ENCODE measurements at regions not wholly inside any gene's neighbourhood (a gene's known extent, or its start where the extent isn't known, plus 50 kb on each side); places are given as distances from the start of the nearest gene placed in this dataset.

GRCh38 chr10:78565841-78566240 is 502.9 kb upstream of the ZMIZ1 start:
- Mint-ChIP-seq H3K27me3 (peaks cover 32% of the 10 kb centered on the region), H3K27ac (no peak overlapping the region), H3K4me1 (no peaks in the 10 kb centered on the region), H3K9me3 (ENCODE audit: insufficient read depth) (no peaks in the 10 kb centered on the region), H3K4me3 (no peak overlapping the region)
- no peak for ATAC-seq (ENCODE audit: low read depth)
- Histone ChIP-seq H3K4me3 (ENCODE audit: control extremely low read depth in 1 of 5, extremely low read depth in 1 of 5, insufficient read depth in 1 of 5, low read depth in 2 of 5, low read length in 4 of 5) (no peak overlapping the region), H3K36me3 (replicated peaks in 1 of 2; ENCODE audit: control extremely low read depth in 1 of 2, control insufficient read depth in 1 of 2, extremely low read depth in 1 of 2, insufficient read depth in 2 of 2, low read length in 1 of 2) (no peaks in the 10 kb centered on the region), H3K9ac (ENCODE audit: low read length) (no peak overlapping the region), H3K4me1 (ENCODE audit: control insufficient read depth in 2 of 2, insufficient read depth in 2 of 2, low read length in 2 of 2) (no peaks in the 10 kb centered on the region), H3K27ac (ENCODE audit: low read length in 2 of 2) (no peak overlapping the region), H3K27me3 (replicated peaks in 1 of 4; ENCODE audit: control extremely low read depth in 1 of 4, control insufficient read depth in 3 of 4, insufficient read depth in 4 of 4, low read length in 3 of 4) (peaks cover 0 to 4% (median 0%) of the 10 kb centered on the region in 4 experiments), H3K4me2 (replicated peaks; ENCODE audit: low read depth, low read length, poor library complexity, severe bottlenecking) (no peak overlapping the region), H4K20me1 (ENCODE audit: control insufficient read depth, insufficient read depth, low read length, poor library complexity, severe bottlenecking) (no peaks in the 10 kb centered on the region), H2AFZ (ENCODE audit: insufficient read depth, low read depth, low read length, poor library complexity, severe bottlenecking) (no peak overlapping the region), H3K79me2 (ENCODE audit: control insufficient read depth, insufficient read depth, low read length) (no peaks in the 10 kb centered on the region), H3K9me3 (ENCODE audit: control extremely low read depth in 1 of 3, control insufficient read depth in 2 of 3, insufficient read depth in 1 of 3, low read length in 2 of 3) (no peaks in the 10 kb centered on the region)
- intact Hi-C loops (cut with micrococcal nuclease), result no loop called here
- TF ChIP-seq EZH2 (IDR thresholded peaks at IDR 0.05; ENCODE audit: borderline replicate concordance, insufficient read depth, low read depth, low read length, poor library complexity, severe bottlenecking) (no peak), CTCF (IDR thresholded peaks at IDR 0.05) (no peak)
- POLR2A ChIA-PET, result no interaction called here
- no peak for DNase-seq
- CTCF ChIA-PET, result interaction anchor here (1.2 kb wide), 1 partner anchor 10 kb away, joined by 3 read pairs; no protein-coding TSS in a partner anchor
- 100% methylated on average over 1 of the region's 4 CpGs for WGBS (ENCODE audit: insufficient coverage)

- no peak overlapping the region for H3K27ac Mint-ChIP-seq
These were observed 502.3 kb upstream of the ZMIZ1 start for GRCh38 chr10:78566284-78567111.

More at GRCh38 chr10:78566284-78567111, 502.3 kb upstream of the ZMIZ1 start:
- Histone ChIP-seq H3K4me3 (ENCODE audit: control extremely low read depth in 1 of 5, extremely low read depth in 1 of 5, insufficient read depth in 1 of 5, low read depth in 2 of 5, low read length in 4 of 5) (no peak overlapping the region), H3K4me1 (ENCODE audit: control insufficient read depth in 2 of 2, insufficient read depth in 2 of 2, low read length in 2 of 2) (no peaks in the 10 kb centered on the region), H2AFZ (ENCODE audit: insufficient read depth, low read depth, low read length, poor library complexity, severe bottlenecking) (no peak overlapping the region), H3K9me3 (ENCODE audit: control extremely low read depth in 1 of 3, control insufficient read depth in 2 of 3, insufficient read depth in 1 of 3, low read length in 2 of 3) (no peaks in the 10 kb centered on the region), H3K36me3 (replicated peaks in 1 of 2; ENCODE audit: control extremely low read depth in 1 of 2, control insufficient read depth in 1 of 2, extremely low read depth in 1 of 2, insufficient read depth in 2 of 2, low read length in 1 of 2) (no peaks in the 10 kb centered on the region), H3K9ac (ENCODE audit: low read length) (no peak overlapping the region), H3K4me2 (replicated peaks; ENCODE audit: low read depth, low read length, poor library complexity, severe bottlenecking) (no peak overlapping the region), H3K79me2 (ENCODE audit: control insufficient read depth, insufficient read depth, low read length) (no peaks in the 10 kb centered on the region), H3K27ac (ENCODE audit: low read length in 2 of 2) (no peak overlapping the region), H3K27me3 (replicated peaks in 1 of 4; ENCODE audit: control extremely low read depth in 1 of 4, control insufficient read depth in 3 of 4, insufficient read depth in 4 of 4, low read length in 3 of 4) (peaks cover 0 to 4% (median 0%) of the 10 kb centered on the region in 4 experiments), H4K20me1 (ENCODE audit: control insufficient read depth, insufficient read depth, low read length, poor library complexity, severe bottlenecking) (no peaks in the 10 kb centered on the region)
- intact Hi-C loops (cut with micrococcal nuclease), result no loop called here
- 91% methylated on average over 5 of the region's 8 CpGs for WGBS (ENCODE audit: insufficient coverage)
- DNase-seq (no peak), ATAC-seq (ENCODE audit: low read depth) (no peak)
- no peak for TF ChIP-seq CTCF (IDR thresholded peaks at IDR 0.05)
- no peak for TF ChIP-seq EZH2 (IDR thresholded peaks at IDR 0.05; ENCODE audit: borderline replicate concordance, insufficient read depth, low read depth, low read length, poor library complexity, severe bottlenecking)
- ChIA-PET CTCF (interaction anchor here (1.2 kb wide), 1 partner anchor 9 kb away, joined by 3 read pairs; no protein-coding TSS in a partner anchor), POLR2A (no interaction called here)
- peaks cover 37% of the 10 kb centered on the region for H3K27me3 Mint-ChIP-seq
- no peaks in the 10 kb centered on the region for H3K4me1 Mint-ChIP-seq
- H3K4me3 Mint-ChIP-seq, result no peak overlapping the region
- no peaks in the 10 kb centered on the region for H3K9me3 Mint-ChIP-seq (ENCODE audit: insufficient read depth)
